ENCODE measurements at regions not wholly inside any gene's neighbourhood (a gene's known extent, or its start where the extent isn't known, plus 50 kb on each side); places are given as distances from the start of the nearest gene placed in this dataset.
A peak's percentile ranks its signal among the peaks of the same experiment; 100 is the strongest.

- H2BK5ac ChIP-seq (ENCODE audit: low read depth, low read length), result no peak overlapping the region
- no peak overlapping the region for H3K4me3 ChIP-seq (ENCODE audit: extremely low read depth in 1 of 4, insufficient read depth in 2 of 4, low read depth in 3 of 4, low read length in 4 of 4)
- no peak overlapping the region for H3K56ac ChIP-seq (replicated peaks; ENCODE audit: insufficient read length, low read depth, low read length)
- WGBS, 2 experiments (ENCODE audit: extremely low coverage in 1 of 2, insufficient coverage in 1 of 2, insufficient read length in 1 of 2, insufficient replicate concordance in 2 of 2, low coverage in 1 of 2, low lambda C conversion rate in 2 of 2, missing lambda C conversion rate in 1 of 2), result 96% methylated on average over 1 of the region's 1 CpG; no CpG with 5 or more reads in 1 of the 2 experiments
- H3K23ac ChIP-seq (ENCODE audit: insufficient read length), result no peak overlapping the region
- H3K27ac ChIP-seq (ENCODE audit: low read depth, low read length), result no peak overlapping the region
- H2AK5ac ChIP-seq (ENCODE audit: low read depth, low read length), result no peak overlapping the region
- H3K9ac ChIP-seq (replicated peaks in 1 of 4; ENCODE audit: extremely low read depth in 1 of 4, low read depth in 3 of 4, low read length in 3 of 4), result no peak overlapping the region
- peak overlapping the region; percentile 46; the same call in 1 of the 2 replicates for H2AFZ ChIP-seq (ENCODE audit: low read length)
- ChIA-PET CTCF (ENCODE audit: partially characterized antibody) (no interaction called here), POLR2A (ENCODE audit: partially characterized antibody) (no interaction called here)
- no peaks in the 10 kb centered on the region for H3K79me2 ChIP-seq (ENCODE audit: control insufficient read depth in 1 of 2, insufficient read depth in 2 of 2, low read length in 2 of 2)
- H3K27me3 ChIP-seq (replicated peaks in 1 of 4; ENCODE audit: control insufficient read depth in 3 of 4, extremely low read depth in 1 of 4, insufficient read depth in 3 of 4, low read length in 3 of 4), result no peaks in the 10 kb centered on the region
- H3K18ac ChIP-seq (ENCODE audit: extremely low read depth, low read length), result no peak overlapping the region
- no peaks in the 10 kb centered on the region for H3K23me2 ChIP-seq (ENCODE audit: low read depth, low read length)
- H2BK15ac ChIP-seq (ENCODE audit: low read length), result no peak overlapping the region
- no peak overlapping the region for H4K5ac ChIP-seq (ENCODE audit: insufficient read length, low read depth, low read length)
- H3K36me3 ChIP-seq (ENCODE audit: control insufficient read depth in 2 of 4, insufficient read depth in 4 of 4, low read length in 3 of 4), result no peaks in the 10 kb centered on the region
- no peak overlapping the region for H4K91ac ChIP-seq (replicated peaks; ENCODE audit: insufficient read length, low read length)
- H3K14ac ChIP-seq (ENCODE audit: insufficient read length), result no peak overlapping the region
- TF ChIP-seq TEAD4 (IDR thresholded peaks at IDR 0.05; ENCODE audit: low read depth, low read length), result no peak
- TF ChIP-seq SAP30 (IDR thresholded peaks at IDR 0.05; ENCODE audit: insufficient read depth, insufficient replicate concordance, low read length), result no peak
- DNase-seq (ENCODE audit: low read depth in 1 of 2, low spot score in 2 of 2) (no peak), FAIRE-seq (no peak)
- H3K79me1 ChIP-seq (ENCODE audit: low read depth, low read length), result no peaks in the 10 kb centered on the region
- H3K4ac ChIP-seq (replicated peaks; ENCODE audit: insufficient read length, low read depth, low read length), result no peak overlapping the region
- no peak overlapping the region for H2BK20ac ChIP-seq (ENCODE audit: low read length)
- H3K4me2 ChIP-seq (ENCODE audit: insufficient read depth in 1 of 2, low read depth in 2 of 2, low read length in 2 of 2), result no peak overlapping the region
- H4K20me1 ChIP-seq (replicated peaks in 1 of 2; ENCODE audit: control insufficient read depth in 1 of 2, insufficient read depth in 2 of 2, low read length in 2 of 2), result no peaks in the 10 kb centered on the region
- no peaks in the 10 kb centered on the region for H3K9me3 ChIP-seq (ENCODE audit: insufficient read depth in 2 of 2, low read depth in 1 of 2, low read length in 1 of 2)
- H4K8ac ChIP-seq (ENCODE audit: extremely low read depth, insufficient read depth, low read length), result no peak overlapping the region
- no peak overlapping the region for H2BK12ac ChIP-seq (ENCODE audit: low read depth, low read length)
- no peaks in the 10 kb centered on the region for H3K4me1 ChIP-seq (replicated peaks in 1 of 4; ENCODE audit: control insufficient read depth in 3 of 4, insufficient read depth in 4 of 4, low read length in 3 of 4)
- H2BK120ac ChIP-seq (replicated peaks; ENCODE audit: low read depth, low read length), result no peak overlapping the region
Observed at GRCh38 chr10:36110097-36110496, 468.0 kb upstream of the FZD8 start.
